ENCODE measurements at regions not wholly inside any gene's neighbourhood (a gene's known extent, or its start where the extent isn't known, plus 50 kb on each side); places are given as distances from the start of the nearest gene placed in this dataset.

GRCh38 chr9:91474656-91475055 lies 51.0 kb upstream of the NFIL3 start:
- no peak for TF ChIP-seq CTCF (IDR thresholded peaks at IDR 0.05; ENCODE audit: insufficient read depth, low read length, missing control alignments)
- ChIA-PET CTCF (no interaction called here), POLR2A (no interaction called here)
- no peak overlapping the region for H3K4me3 ChIP-seq (ENCODE audit: low read depth, low read length)
- DNase-seq (ENCODE audit: low read depth, low spot score), result no peak
